GM20000 (cell line): ENCODE measurements at regions not wholly inside any gene's neighbourhood (a gene's known extent, or its start where the extent isn't known, plus 50 kb on each side); places are given as distances from the start of the nearest gene placed in this dataset.
A peak's percentile ranks its signal among the peaks of the same experiment; 100 is the strongest.

ENCODE experiments used
- DNase-seq: peaks from one replicate; pipeline ENCODE4 v3.0.0; 2012; ENCODE audit warnings: low spot score
- CTCF ChIP-seq: IDR thresholded peaks from 2 replicates; pipeline ENCODE4 v1.5.1; 2012; ENCODE audit warnings: mild to moderate bottlenecking, control low read depth; ENCODE audit errors: extremely low read depth, missing control alignments

GRCh38 chr9:88303721-88304451, 84.4 kb upstream of the SPIN1 start:
- no peak for TF ChIP-seq CTCF
- DNase-seq: peak; percentile 62

- no peak for DNase-seq
- no peak for TF ChIP-seq CTCF
These were observed 85.5 kb upstream of the SPIN1 start for GRCh38 chr9:88302579-88303324.

- TF ChIP-seq CTCF: no peak
- no peak for DNase-seq
These were observed 87.7 kb upstream of the SPIN1 start for GRCh38 chr9:88300556-88300955.

GRCh38 chr9:88291856-88292255, 96.4 kb upstream of the SPIN1 start:
- no peak for DNase-seq
- no peak for TF ChIP-seq CTCF

GRCh38 chr9:88291056-88291455, 97.2 kb upstream of the SPIN1 start:
- no peak for TF ChIP-seq CTCF

GRCh38 chr9:88289532-88289931, 98.7 kb upstream of the SPIN1 start:
- no peak for TF ChIP-seq CTCF
- DNase-seq: no peak

More at GRCh38 chr9:88291056-88291455, 97.2 kb upstream of the SPIN1 start:
- no peak for DNase-seq

GRCh38 chr9:88287972-88288371, 100.3 kb upstream of the SPIN1 start:
- no peak for TF ChIP-seq CTCF
- no peak for DNase-seq
